Loucy (cell line): ENCODE measurements at regions not wholly inside any gene's neighbourhood (a gene's known extent, or its start where the extent isn't known, plus 50 kb on each side); places are given as distances from the start of the nearest gene placed in this dataset.

Source experiments
- EZH2phosphoT487 ChIP-seq: fragments of 200-600 bp; IDR thresholded peaks from 2 replicates; pipeline ENCODE4 v1.6.1; 2018; ENCODE audit warnings: antibody characterized with exemption, mild to moderate bottlenecking, moderate library complexity, borderline replicate concordance
- TF ChIP-seq, protein P1 (sequence below): fragments of 200-600 bp; sonication (generic); conservative IDR thresholded peaks from 2 replicates; pipeline ENCODE4 v1.5.1; 2014; ENCODE audit warnings: mild to moderate bottlenecking, antibody characterized with exemption, low read length

DNA sequence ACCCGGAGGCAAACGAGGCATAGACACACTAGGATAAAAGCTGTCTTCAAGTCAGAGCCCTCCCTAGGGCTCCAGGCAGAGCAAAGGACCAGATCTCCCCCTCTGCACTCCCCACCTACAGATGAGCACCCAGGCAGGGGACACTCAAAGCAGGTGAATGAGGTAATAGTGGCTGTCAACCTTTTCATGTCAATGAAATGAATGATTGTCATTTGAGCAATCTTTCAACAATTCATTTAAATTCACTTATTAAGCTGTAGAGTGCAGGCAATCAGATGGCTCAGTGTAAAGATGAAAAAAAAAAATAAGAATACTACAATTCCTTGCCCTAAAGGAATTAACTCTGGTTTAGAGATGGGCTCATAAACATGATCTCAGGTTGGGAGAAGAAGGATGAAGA is 427.8 kb upstream of the ISX start:
- TF ChIP-seq, protein P1, sequence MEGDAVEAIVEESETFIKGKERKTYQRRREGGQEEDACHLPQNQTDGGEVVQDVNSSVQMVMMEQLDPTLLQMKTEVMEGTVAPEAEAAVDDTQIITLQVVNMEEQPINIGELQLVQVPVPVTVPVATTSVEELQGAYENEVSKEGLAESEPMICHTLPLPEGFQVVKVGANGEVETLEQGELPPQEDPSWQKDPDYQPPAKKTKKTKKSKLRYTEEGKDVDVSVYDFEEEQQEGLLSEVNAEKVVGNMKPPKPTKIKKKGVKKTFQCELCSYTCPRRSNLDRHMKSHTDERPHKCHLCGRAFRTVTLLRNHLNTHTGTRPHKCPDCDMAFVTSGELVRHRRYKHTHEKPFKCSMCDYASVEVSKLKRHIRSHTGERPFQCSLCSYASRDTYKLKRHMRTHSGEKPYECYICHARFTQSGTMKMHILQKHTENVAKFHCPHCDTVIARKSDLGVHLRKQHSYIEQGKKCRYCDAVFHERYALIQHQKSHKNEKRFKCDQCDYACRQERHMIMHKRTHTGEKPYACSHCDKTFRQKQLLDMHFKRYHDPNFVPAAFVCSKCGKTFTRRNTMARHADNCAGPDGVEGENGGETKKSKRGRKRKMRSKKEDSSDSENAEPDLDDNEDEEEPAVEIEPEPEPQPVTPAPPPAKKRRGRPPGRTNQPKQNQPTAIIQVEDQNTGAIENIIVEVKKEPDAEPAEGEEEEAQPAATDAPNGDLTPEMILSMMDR: no peak
- no peak for TF ChIP-seq EZH2phosphoT487
